ENCODE measurements at regions not wholly inside any gene's neighbourhood (a gene's known extent, or its start where the extent isn't known, plus 50 kb on each side); places are given as distances from the start of the nearest gene placed in this dataset.

GRCh38 chr10:50987934-50988333 lies 86.4 kb upstream of the PRKG1 start:
- Mint-ChIP-seq H3K4me1 (ENCODE audit: insufficient read depth, unreplicated experiment) (no peaks in the 10 kb centered on the region), H3K27ac (ENCODE audit: low read depth, unreplicated experiment) (no peak overlapping the region), H3K27me3 (ENCODE audit: insufficient read depth, unreplicated experiment) (peaks cover 51% of the 10 kb centered on the region), H3K9me3 (ENCODE audit: unreplicated experiment) (no peaks in the 10 kb centered on the region), H3K4me3 (ENCODE audit: unreplicated experiment) (no peak overlapping the region), H3K36me3 (ENCODE audit: insufficient read depth, unreplicated experiment) (no peaks in the 10 kb centered on the region)
- CTCF ChIA-PET: interaction anchor here (1.2 kb wide), 1 partner anchor 401 kb away, joined by 3 read pairs; no protein-coding TSS in a partner anchor
- TF ChIP-seq CTCF (IDR thresholded peaks at IDR 0.05; ENCODE audit: unreplicated experiment): no peak
- intact Hi-C loops (cut with micrococcal nuclease): no loop called here
- no peak for DNase-seq (ENCODE audit: unreplicated experiment)
- no TSS peak for BruUV-seq (replicated peaks)
- POLR2A ChIA-PET: no interaction called here

- peaks cover 54% of the 10 kb centered on the region for H3K27me3 Mint-ChIP-seq (ENCODE audit: insufficient read depth, unreplicated experiment)
- no TSS peak for BruUV-seq (replicated peaks)
- no peaks in the 10 kb centered on the region for H3K9me3 Mint-ChIP-seq (ENCODE audit: unreplicated experiment)
- H3K4me1 Mint-ChIP-seq (ENCODE audit: insufficient read depth, unreplicated experiment): peaks cover 3% of the 10 kb centered on the region
- intact Hi-C loops (cut with micrococcal nuclease): no loop called here
- peak; percentile 15 for DNase-seq (ENCODE audit: unreplicated experiment)
- CTCF ChIA-PET: interaction anchor here (0.6 to 1.0 kb wide), 5 partner anchors 17 to 946 kb away, joined by 3 to 6 read pairs (median 3); no protein-coding TSS in a partner anchor
- H3K4me3 Mint-ChIP-seq (ENCODE audit: unreplicated experiment): no peak overlapping the region
- POLR2A ChIA-PET: no interaction called here
- no peak overlapping the region for H3K27ac Mint-ChIP-seq (ENCODE audit: low read depth, unreplicated experiment)
- TF ChIP-seq CTCF (IDR thresholded peaks at IDR 0.05; ENCODE audit: unreplicated experiment): peak; percentile 42
- no peaks in the 10 kb centered on the region for H3K36me3 Mint-ChIP-seq (ENCODE audit: insufficient read depth, unreplicated experiment)
Measured at GRCh38 chr10:50988792-50989191, 85.5 kb upstream of the PRKG1 start.

- DNase-seq (ENCODE audit: unreplicated experiment): no peak
- H3K4me3 Mint-ChIP-seq (ENCODE audit: unreplicated experiment): peak overlapping the region; percentile 61
- H3K27me3 Mint-ChIP-seq (ENCODE audit: insufficient read depth, unreplicated experiment): peaks cover 69% of the 10 kb centered on the region
- TF ChIP-seq CTCF (IDR thresholded peaks at IDR 0.05; ENCODE audit: unreplicated experiment): no peak
- no TSS peak for BruUV-seq (replicated peaks)
- H3K9me3 Mint-ChIP-seq (ENCODE audit: unreplicated experiment): no peaks in the 10 kb centered on the region
- CTCF ChIA-PET: interaction anchor here (1.3 kb wide), 1 partner anchor 13 kb away, joined by 3 read pairs; no protein-coding TSS in a partner anchor
- H3K4me1 Mint-ChIP-seq (ENCODE audit: insufficient read depth, unreplicated experiment): peaks cover 6% of the 10 kb centered on the region
- intact Hi-C loops (cut with micrococcal nuclease): no loop called here
- H3K27ac Mint-ChIP-seq (ENCODE audit: low read depth, unreplicated experiment): no peak overlapping the region
- H3K36me3 Mint-ChIP-seq (ENCODE audit: insufficient read depth, unreplicated experiment): no peaks in the 10 kb centered on the region
- POLR2A ChIA-PET: no interaction called here
Measured at GRCh38 chr10:50990568-50991455, 83.5 kb upstream of the PRKG1 start.

GRCh38 chr10:50991456-50992355 lies 82.6 kb upstream of the PRKG1 start:
- TF ChIP-seq CTCF (IDR thresholded peaks at IDR 0.05; ENCODE audit: unreplicated experiment): no peak
- Mint-ChIP-seq H3K27me3 (ENCODE audit: insufficient read depth, unreplicated experiment) (peaks cover 75% of the 10 kb centered on the region), H3K27ac (ENCODE audit: low read depth, unreplicated experiment) (no peak overlapping the region), H3K4me3 (ENCODE audit: unreplicated experiment) (peak overlapping the region; percentile 61), H3K9me3 (ENCODE audit: unreplicated experiment) (no peaks in the 10 kb centered on the region), H3K4me1 (ENCODE audit: insufficient read depth, unreplicated experiment) (peaks cover 6% of the 10 kb centered on the region), H3K36me3 (ENCODE audit: insufficient read depth, unreplicated experiment) (no peaks in the 10 kb centered on the region)
- no TSS peak for BruUV-seq (replicated peaks)
- intact Hi-C loops (cut with micrococcal nuclease): no loop called here
- ChIA-PET POLR2A (no interaction called here), CTCF (interaction anchor here (0.7 to 1.3 kb wide), 3 partner anchors 12 to 1322 kb away, joined by 3 to 4 read pairs (median 3); partner anchors contain the start of gene DKK1)
- no peak for DNase-seq (ENCODE audit: unreplicated experiment)

Measured in MCF 10A (cell line).